Left lung (tissue), 4 donors: ENCODE measurements at regions not wholly inside any gene's neighbourhood (a gene's known extent, or its start where the extent isn't known, plus 50 kb on each side); places are given as distances from the start of the nearest gene placed in this dataset.

ENCODE experiments used
- ATAC-seq: fragments of 200-7000 bp; cut with Tn5 transposase; one replicate; pipeline ENCODE4 v1.9.1; 2020; ENCODE audit warnings: moderate library complexity
- DNase-seq, 4 donors: peaks; one replicate each; pipeline ENCODE4 v3.0.0-alpha.2; 2013 to 2020
- H3K27ac ChIP-seq, 2 donors: fragments of 200-600 bp; sonication (generic) in 1 of 2; one replicate each; pipeline versions ENCODE4 v1.5.0 to v1.8.0; 2020 to 2021
- H3K27me3 ChIP-seq, 2 donors: fragments of 200-600 bp; sonication (generic) in 1 of 2; one replicate each; pipeline versions ENCODE4 v1.5.0 to v1.8.0; 2020 to 2021
- H3K36me3 ChIP-seq, 2 donors: fragments of 200-600 bp; sonication (generic) in 1 of 2; one replicate each; pipeline versions ENCODE4 v1.5.0 to v1.8.0; 2020 to 2021
- H3K4me1 ChIP-seq, 2 donors: fragments of 200-600 bp; one replicate each; pipeline ENCODE4 v1.8.0; 2021
- H3K4me3 ChIP-seq, 2 donors: fragments of 200-600 bp; sonication (generic) in 1 of 2; one replicate each; pipeline versions ENCODE4 v1.5.0 to v1.8.0; 2020 to 2021; ENCODE audit warnings: mild to moderate bottlenecking in 1 of 2
- H3K9me3 ChIP-seq, 2 donors: fragments of 200-600 bp; sonication (generic) in 1 of 2; one replicate each; pipeline versions ENCODE4 v1.5.0 to v1.8.0; 2020 to 2021
- intact Hi-C, 2 donors: fragments of 100-400 bp; cut with DNase I; formaldehyde crosslinking; loops; one replicate each; pipeline versions ENCODE4 v1.11.2 to v1.14.2; 2022
- TF ChIP-seq, protein P1 (sequence below), 2 donors: fragments of 200-600 bp; sonication (generic) in 1 of 2; IDR thresholded peaks; one replicate each; pipeline versions ENCODE4 v1.5.0 to v1.8.0; 2021; ENCODE audit warnings: antibody characterized with exemption in 2 of 2
- donor health status: DM: no; HTN: yes; CAD: no.
- donor health status: DM: no; HTN: no; CAD: no.

- no peaks in the 10 kb centered on the region for H3K9me3 ChIP-seq
- H3K36me3 ChIP-seq: no peaks in the 10 kb centered on the region
- no peak overlapping the region for H3K4me3 ChIP-seq
- ATAC-seq: no peak
- no peaks in the 10 kb centered on the region for H3K27me3 ChIP-seq
- TF ChIP-seq, protein P1, sequence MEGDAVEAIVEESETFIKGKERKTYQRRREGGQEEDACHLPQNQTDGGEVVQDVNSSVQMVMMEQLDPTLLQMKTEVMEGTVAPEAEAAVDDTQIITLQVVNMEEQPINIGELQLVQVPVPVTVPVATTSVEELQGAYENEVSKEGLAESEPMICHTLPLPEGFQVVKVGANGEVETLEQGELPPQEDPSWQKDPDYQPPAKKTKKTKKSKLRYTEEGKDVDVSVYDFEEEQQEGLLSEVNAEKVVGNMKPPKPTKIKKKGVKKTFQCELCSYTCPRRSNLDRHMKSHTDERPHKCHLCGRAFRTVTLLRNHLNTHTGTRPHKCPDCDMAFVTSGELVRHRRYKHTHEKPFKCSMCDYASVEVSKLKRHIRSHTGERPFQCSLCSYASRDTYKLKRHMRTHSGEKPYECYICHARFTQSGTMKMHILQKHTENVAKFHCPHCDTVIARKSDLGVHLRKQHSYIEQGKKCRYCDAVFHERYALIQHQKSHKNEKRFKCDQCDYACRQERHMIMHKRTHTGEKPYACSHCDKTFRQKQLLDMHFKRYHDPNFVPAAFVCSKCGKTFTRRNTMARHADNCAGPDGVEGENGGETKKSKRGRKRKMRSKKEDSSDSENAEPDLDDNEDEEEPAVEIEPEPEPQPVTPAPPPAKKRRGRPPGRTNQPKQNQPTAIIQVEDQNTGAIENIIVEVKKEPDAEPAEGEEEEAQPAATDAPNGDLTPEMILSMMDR (IDR thresholded peaks at IDR 0.05): no peak
- no peak overlapping the region for H3K27ac ChIP-seq
- intact Hi-C loops: no loop called here
- no peaks in the 10 kb centered on the region for H3K4me1 ChIP-seq
- no peak for DNase-seq
These were observed 499.5 kb downstream of the ENC1 start for GRCh38 chr5:74141053-74141452.

DNA sequence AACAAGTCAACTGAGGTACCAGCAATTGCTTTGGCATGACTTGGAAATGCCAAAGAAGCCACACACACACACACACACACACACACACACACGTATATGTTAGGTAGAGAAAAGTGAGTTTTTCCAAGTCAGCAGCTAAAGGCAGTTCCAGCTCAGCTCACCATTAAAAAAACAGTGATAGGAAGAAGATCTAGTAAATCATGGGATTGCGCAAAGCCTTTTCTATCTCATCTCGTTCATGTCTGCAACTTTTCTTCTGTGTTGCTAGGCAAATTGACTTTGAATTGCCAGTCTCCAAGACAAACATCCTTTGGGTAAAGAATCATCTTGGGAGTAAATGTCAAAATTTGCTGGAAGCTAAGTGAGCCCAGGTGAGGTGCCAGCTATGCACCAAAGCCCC is 500.1 kb downstream of the ENC1 start:
- H3K36me3 ChIP-seq: no peaks in the 10 kb centered on the region
- ATAC-seq: no peak
- TF ChIP-seq, protein P1 (IDR thresholded peaks at IDR 0.05): no peak
- no peaks in the 10 kb centered on the region for H3K9me3 ChIP-seq
- H3K27ac ChIP-seq: no peak overlapping the region
- H3K4me3 ChIP-seq: no peak overlapping the region
- no peaks in the 10 kb centered on the region for H3K4me1 ChIP-seq
- intact Hi-C loops: no loop called here
- no peak for DNase-seq
- H3K27me3 ChIP-seq: no peaks in the 10 kb centered on the region

GRCh38 chr5:74139589-74139988 is 500.9 kb downstream of the ENC1 start:
- Histone ChIP-seq H3K4me1 (no peaks in the 10 kb centered on the region), H3K27ac (no peak overlapping the region), H3K27me3 (no peaks in the 10 kb centered on the region), H3K9me3 (no peaks in the 10 kb centered on the region), H3K4me3 (no peak overlapping the region), H3K36me3 (no peaks in the 10 kb centered on the region)
- DNase-seq: no peak
- intact Hi-C loops: no loop called here
- ATAC-seq: no peak
- TF ChIP-seq, protein P1 (IDR thresholded peaks at IDR 0.05): no peak

DNA sequence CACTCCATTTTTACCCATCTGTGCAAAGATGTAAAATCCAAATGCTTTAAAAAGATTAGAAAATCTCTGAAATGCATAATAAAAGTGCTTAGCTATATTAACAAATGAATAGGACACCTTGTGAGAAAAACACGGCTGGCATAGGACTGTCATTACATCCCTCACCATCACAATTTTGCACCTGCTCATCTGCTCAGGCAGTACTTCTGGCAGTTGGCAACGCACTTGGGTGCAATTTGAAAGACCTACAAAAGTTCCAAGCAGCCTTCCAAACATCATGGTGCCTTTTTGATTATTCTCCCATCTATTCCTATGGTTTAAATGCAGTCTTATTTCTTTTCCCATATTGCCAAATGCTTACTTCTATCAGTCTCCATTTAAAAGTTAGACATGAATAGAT is 501.8 kb downstream of the ENC1 start:
- intact Hi-C loops: no loop called here
- Histone ChIP-seq H3K4me3 (no peak overlapping the region), H3K36me3 (no peaks in the 10 kb centered on the region), H3K4me1 (no peaks in the 10 kb centered on the region), H3K27ac (no peak overlapping the region), H3K27me3 (no peaks in the 10 kb centered on the region), H3K9me3 (no peaks in the 10 kb centered on the region)
- no peak for ATAC-seq
- no peak for DNase-seq
- TF ChIP-seq, protein P1 (IDR thresholded peaks at IDR 0.05): no peak

DNA sequence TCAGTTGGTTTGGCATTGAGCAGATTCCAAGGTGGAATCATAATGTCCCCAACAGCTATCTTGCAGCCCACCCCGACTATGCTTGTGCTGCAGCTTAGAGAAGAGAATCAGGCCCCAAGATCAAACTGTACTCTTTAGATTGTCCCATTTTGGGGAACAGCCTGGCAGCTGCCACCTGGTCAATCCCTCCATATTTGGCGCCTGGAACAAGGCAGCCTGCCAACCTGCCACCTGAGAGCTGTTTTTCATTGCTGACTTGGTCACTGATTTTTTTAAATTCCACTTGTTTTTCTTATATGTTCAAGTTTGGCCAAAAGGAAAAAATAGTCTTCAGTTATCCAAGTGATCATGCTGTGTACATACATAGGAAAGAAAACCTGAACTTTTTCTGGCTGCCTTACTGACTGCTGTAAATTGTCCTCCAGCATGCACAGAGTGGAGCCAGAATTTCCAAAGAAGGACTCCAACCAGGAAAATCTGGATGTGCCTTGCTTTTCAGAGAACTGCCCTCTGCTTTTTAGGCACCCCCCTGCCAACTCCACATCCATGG is 504.2 kb downstream of the ENC1 start:
- TF ChIP-seq, protein P1 (IDR thresholded peaks at IDR 0.05): no peak
- H3K36me3 ChIP-seq: no peaks in the 10 kb centered on the region
- no peaks in the 10 kb centered on the region for H3K4me1 ChIP-seq
- H3K27ac ChIP-seq: no peak overlapping the region
- no peak for ATAC-seq
- H3K9me3 ChIP-seq: no peaks in the 10 kb centered on the region
- intact Hi-C loops: no loop called here
- DNase-seq: no peak
- no peak overlapping the region for H3K4me3 ChIP-seq
- no peaks in the 10 kb centered on the region for H3K27me3 ChIP-seq
